IMR-90 (cell line): ENCODE measurements at regions not wholly inside any gene's neighbourhood (a gene's known extent, or its start where the extent isn't known, plus 50 kb on each side); places are given as distances from the start of the nearest gene placed in this dataset.

Experiments
- CEBPB ChIP-seq: IDR thresholded peaks from 2 replicates; pipeline ENCODE4 v1.6.1; 2012; ENCODE audit warnings: low read depth, low read length, improper control_type of control experiment
- CTCF ChIP-seq: conservative IDR thresholded peaks from 2 replicates; pipeline ENCODE4 v1.5.1; 2012; ENCODE audit warnings: mild to moderate bottlenecking, low read depth, low read length, improper control_type of control experiment
- MAFK ChIP-seq: IDR thresholded peaks from 2 replicates; pipeline ENCODE4 v1.6.1; 2012; ENCODE audit warnings: low read depth, low read length, improper control_type of control experiment
- MXI1 ChIP-seq: IDR thresholded peaks from 2 replicates; pipeline ENCODE4 v1.6.1; 2012; ENCODE audit warnings: low read depth, mild to moderate bottlenecking, low read length, moderate library complexity, borderline replicate concordance
- POLR2A ChIP-seq: IDR thresholded peaks from 2 replicates; pipeline ENCODE4 v1.6.1; 2012; ENCODE audit warnings: mild to moderate bottlenecking, low read depth, low read length
- RAD21 ChIP-seq: IDR thresholded peaks from 2 replicates; pipeline ENCODE4 v1.6.1; 2012; ENCODE audit warnings: low read length, improper control_type of control experiment
- RFX5 ChIP-seq: IDR thresholded peaks from 2 replicates; pipeline ENCODE4 v1.8.0; 2012; ENCODE audit warnings: low read depth, mild to moderate bottlenecking, low read length, moderate library complexity
- USF2 ChIP-seq: fragments of 150-350 bp; IDR thresholded peaks from 2 replicates; pipeline ENCODE4 v1.6.1; 2017; ENCODE audit warnings: mild to moderate bottlenecking, antibody characterized with exemption, low read length, low read depth

GRCh38 chrX:47311932-47312774 lies 58.2 kb upstream of the ZNF157 start:
- TF ChIP-seq CTCF (peak; percentile 57), POLR2A (no peak), RFX5 (no peak), RAD21 (peak; percentile 55), USF2 (no peak), CEBPB (no peak), MXI1 (no peak), MAFK (no peak)
